NCI-H2227 treated with DMSO at 0.1 percent for 48 hours (cell line): ENCODE measurements at regions not wholly inside any gene's neighbourhood (a gene's known extent, or its start where the extent isn't known, plus 50 kb on each side); places are given as distances from the start of the nearest gene placed in this dataset.

Experiments
- DNase-seq: peaks from one replicate; lab custom pipeline; 2025; lab: John Stamatoyannopoulos, UW

DNA sequence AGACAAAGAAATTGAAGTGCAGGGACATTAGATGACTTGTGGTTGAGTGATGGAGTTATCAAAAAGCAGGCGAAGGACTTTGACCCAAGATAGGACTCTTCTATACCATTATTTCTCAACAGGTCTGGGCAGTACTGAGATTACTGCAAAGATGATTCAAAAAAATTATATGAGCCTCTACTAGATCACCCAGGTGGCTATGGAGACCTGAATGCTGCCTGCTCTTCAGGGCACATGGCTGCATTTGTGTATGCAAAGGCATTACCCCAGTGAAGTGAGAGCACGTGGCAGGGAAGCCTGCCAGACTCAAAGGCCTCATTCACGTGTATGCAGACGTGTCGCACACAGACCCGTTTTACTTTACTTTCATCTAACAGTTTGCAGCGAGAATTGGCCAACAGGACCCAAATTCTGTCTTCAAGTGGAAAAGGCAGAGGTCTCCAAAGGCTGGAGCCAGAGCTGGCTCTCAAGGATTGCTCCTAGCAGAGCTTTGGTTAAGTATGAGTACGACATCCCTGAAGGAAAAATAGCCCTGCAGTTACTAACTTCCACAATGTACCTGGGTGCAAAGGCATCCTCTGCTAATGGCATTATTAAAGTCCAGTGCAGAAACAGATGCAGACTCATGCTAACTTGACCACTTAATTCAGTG is 113.8 kb upstream of the ARMC2 start:
- DNase-seq, result no peak

GRCh38 chr6:108735310-108736001 is 112.8 kb upstream of the ARMC2 start:
- no peak for DNase-seq

DNA sequence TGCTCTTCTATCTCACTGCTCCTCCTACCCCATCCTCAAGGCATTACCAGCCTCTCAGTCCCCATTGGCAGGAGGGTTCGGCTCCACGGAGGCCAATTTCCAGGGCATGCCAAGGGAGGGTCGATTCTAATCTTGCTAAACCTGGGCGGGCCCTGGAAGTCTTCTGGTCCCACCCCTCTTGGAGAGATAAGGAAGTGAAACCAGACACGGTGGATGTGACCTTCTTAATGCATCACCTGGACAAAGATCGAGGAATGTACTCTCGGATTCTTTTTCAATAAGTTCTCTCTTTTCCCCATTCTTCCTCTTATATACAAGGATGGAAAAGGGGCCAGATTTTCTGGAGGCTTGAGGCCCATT is 112.2 kb upstream of the ARMC2 start:
- DNase-seq, result no peak

- DNase-seq, result no peak
These were observed 111.4 kb upstream of the ARMC2 start for GRCh38 chr6:108736832-108737231.

- DNase-seq, result no peak
These were observed 110.4 kb upstream of the ARMC2 start for GRCh38 chr6:108737594-108738546.

DNA sequence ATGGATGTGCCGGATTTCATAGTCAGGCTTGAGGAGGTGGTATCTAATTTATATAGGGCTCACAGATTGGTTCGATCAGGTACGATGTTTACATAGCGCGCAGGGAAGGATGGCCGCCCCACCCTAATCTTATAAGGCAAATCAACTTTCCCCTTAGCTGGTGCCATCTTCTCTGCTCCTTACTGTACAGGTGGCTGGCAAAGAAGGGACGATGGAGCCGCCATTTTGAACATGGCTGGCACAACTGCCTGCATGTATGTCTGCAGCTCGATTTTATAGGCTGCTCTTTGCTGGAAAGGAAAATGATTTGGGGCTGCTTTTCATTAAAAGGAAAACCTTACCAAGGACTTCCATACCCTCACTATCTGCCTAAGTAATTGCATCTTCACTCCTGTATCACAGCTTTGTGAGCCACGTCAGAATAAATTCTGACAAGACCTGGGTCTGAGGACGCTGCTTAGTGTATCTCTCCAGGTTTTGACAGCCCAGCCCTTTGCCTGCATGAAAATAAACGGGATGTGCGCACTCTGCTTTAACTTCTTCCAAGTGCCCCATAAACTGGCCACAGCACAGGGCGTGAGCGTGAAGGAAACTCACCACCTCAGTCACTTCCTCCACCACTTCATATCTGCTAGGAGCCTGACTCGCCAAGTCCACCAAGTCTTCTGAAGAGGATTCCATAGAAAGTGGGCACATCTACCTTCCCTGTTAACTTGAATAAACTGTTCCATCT is 109.4 kb upstream of the ARMC2 start:
- DNase-seq, result no peak

GRCh38 chr6:108739496-108740330 is 108.5 kb upstream of the ARMC2 start:
- DNase-seq, result no peak

GRCh38 chr6:108741331-108741989 is 106.8 kb upstream of the ARMC2 start:
- DNase-seq, result no peak

DNA sequence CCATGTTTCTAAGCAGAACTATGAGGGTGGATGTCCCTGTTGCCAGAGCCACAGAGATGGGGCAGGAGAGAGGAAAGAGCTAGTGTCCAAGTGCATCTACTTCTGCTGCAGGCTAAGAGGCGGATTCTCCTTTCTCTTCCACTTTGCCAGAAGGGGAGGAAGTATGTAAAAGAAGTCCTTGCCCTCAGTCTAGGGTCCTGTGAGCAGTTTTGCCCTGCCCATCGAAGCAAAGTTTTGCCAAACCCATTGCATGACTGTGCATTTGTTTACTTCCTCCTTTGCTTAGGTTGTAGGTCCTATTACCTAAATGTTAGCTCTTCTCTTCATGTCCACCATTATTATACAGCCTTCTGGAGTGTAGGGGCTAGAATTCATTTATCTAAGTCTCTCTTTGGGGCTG is 106.2 kb upstream of the ARMC2 start:
- DNase-seq, result no peak

GRCh38 chr6:108744244-108744972 is 103.8 kb upstream of the ARMC2 start:
- no peak for DNase-seq

DNA sequence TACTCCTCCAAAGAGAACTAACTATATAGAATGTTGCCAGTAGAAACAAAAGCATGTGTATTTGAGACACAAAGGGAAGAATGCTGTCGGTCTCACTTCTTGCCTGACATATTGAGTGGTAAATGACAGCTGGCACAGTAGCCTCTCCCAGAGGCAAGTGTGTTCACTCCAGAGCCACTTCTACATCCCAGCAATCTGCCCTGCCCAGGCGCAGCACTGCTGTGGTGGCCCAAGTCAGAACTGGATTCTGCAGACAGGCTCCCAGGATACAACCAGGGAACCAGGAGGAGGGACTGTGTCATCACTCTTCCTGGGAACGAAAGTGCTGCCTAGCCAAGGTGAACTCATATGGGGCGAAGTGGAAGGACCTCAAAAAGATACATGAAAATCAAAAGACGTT is 103.2 kb upstream of the ARMC2 start:
- DNase-seq, result no peak

- DNase-seq, result no peak
These were observed 102.4 kb upstream of the ARMC2 start for GRCh38 chr6:108745664-108746336.

DNA sequence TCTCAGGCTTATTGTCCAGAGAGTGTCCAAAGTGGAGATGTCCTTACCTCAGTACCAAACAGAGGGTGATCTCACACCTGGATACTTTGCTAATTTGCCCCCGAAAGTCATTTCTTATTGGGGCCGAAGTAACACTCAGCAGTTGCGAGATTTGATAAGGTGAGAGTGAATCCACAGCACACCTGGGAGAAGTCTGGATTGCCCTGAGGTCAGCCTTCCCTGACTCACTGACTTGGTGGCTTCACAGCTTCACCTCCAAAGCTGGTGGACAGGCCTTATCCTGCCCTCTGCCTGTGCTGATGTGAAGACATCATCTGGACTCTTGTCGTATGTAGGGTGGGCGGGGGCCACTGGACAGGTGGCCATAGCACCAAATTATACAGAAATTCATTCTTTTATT is 101.9 kb upstream of the ARMC2 start:
- DNase-seq, result no peak

DNA sequence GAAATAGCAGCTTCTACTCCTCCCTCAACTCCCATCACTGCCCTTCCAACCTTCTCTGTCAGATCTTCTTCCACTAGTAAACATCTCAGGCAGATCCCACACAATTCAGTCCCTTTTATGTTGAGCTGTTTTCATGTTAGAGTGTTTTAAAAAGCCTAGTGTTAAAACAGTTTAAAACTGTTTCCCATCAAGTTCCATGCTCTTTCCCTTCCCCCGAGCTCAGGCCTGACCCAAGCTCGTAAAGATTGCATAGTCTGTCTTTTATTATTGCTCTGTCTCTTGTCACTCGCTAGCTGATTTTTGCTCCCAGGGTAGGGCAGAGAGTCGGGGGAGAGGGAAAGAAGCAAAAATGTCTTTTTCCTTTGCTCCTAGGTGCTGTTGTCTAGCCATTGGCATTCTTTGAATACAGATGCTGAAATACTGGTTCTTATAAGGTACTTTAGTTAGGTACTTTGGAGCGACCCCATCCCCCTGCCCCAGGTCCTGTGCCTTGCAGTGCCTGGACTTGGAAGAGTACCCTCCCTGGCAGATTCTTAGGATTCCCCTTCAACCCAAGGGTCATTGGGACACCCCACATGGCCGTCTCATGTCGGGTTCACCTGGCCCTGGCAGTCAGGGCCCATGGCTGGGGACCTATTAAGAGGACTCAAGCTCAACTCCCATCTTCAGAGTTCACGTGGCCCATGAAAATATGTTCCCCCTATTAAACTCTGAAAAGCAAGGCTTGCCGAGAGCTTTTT is 101.2 kb upstream of the ARMC2 start:
- no peak for DNase-seq

DNA sequence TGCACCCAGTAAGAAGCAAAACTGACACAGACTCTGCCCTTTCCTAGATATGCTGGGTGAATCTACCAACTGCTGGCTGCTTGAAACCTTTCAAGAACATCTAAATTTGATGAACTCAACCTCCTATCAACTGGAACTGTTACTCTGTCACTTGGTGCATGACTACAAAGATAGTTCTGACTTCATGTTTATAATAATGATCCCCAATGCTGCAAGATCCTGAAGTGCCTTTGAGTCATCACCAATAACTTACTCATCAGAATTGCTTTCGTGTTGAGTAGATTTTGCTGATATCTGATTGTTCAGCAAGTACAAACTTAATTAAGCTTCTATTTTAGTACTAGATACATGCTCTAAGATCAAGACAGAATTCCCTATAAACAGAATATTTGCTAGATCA is 100.2 kb upstream of the ARMC2 start:
- DNase-seq, result no peak

- DNase-seq, result no peak
These were observed 99.3 kb upstream of the ARMC2 start for GRCh38 chr6:108748959-108749358.

- no peak for DNase-seq
These were observed 97.4 kb upstream of the ARMC2 start for GRCh38 chr6:108750801-108751200.

DNA sequence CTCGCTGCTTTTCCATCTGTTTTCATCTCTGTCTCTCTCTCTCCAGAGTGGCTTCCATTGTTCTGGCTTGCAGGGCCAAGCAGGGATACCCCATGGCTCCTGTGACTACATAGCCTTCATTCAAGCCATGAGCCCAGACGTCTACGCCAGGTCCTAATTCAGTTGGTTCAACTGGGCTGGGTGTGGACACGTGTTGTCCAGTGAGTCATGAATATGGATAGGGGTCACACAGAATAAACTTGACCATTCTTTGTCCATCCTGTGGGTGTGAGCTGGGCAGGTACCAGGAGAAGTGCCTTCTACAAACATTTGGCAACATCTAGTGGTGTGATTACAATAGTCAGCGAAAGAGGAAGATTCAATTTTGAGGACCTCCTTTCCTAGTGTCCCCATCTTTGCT is 96.9 kb upstream of the ARMC2 start:
- no peak for DNase-seq
